HCT116 (cell line): ENCODE measurements at regions not wholly inside any gene's neighbourhood (a gene's known extent, or its start where the extent isn't known, plus 50 kb on each side); places are given as distances from the start of the nearest gene placed in this dataset.

Experiments
- ATAC-seq: fragments of 200-7000 bp; cut with Tn5 transposase; 2 replicates; pipeline ENCODE4 v1.9.1; 2020; ENCODE audit warnings: mild to moderate bottlenecking, moderate library complexity
- BruUV-seq: library from RNA; stranded (reverse); fragments of 400-500 nt; replicated peaks from 2 replicates; lab custom pipeline; 2021; lab: Mats Ljungman, UMichigan
- CTCF ChIA-PET: fragments of 300-600 bp; sonication (Branson Sonifier 250); formaldehyde crosslinking; loops from one replicate; lab custom pipeline; 2021; ENCODE audit warnings: antibody characterized with exemption; lab: Charles Lee
- POLR2A ChIA-PET: fragments of 300-600, 350-600 bp; sonication (Branson Sonifier 250); formaldehyde crosslinking; loops from one replicate; lab custom pipeline; 2021; ENCODE audit warnings: antibody characterized with exemption; lab: Charles Lee
- RAD21 ChIA-PET, 2 experiments: fragments of 300-600 bp; sonication (Branson Sonifier 250); formaldehyde crosslinking; loops; one replicate each; lab custom pipeline; 2023; ENCODE audit warnings: low total read pairs in 2 of 2; ENCODE audit not compliant: uncharacterized antibody in 2 of 2, unreplicated experiment in 2 of 2, low non-redundant PET in 1 of 2; lab: Charles Lee
- DNase-seq: peaks from one replicate; pipeline ENCODE4 v3.0.0-alpha.2; 2010; ENCODE audit warnings: low read depth, low spot score
- H2AFZ ChIP-seq: fragments of 200-600 bp; shearing (Covaris generic), sonication (generic); 2 replicates; pipeline ENCODE4 v1.6.1; 2017; ENCODE audit warnings: low read depth, mixed run types, mixed read lengths, antibody characterized with exemption, low read length; ENCODE audit not compliant: poor library complexity, severe bottlenecking
- H3K27ac ChIP-seq: 2 replicates; pipeline ENCODE4 v1.5.1; 2012; ENCODE audit warnings: low read depth, low read length
- H3K27me3 ChIP-seq: fragments of 200-600 bp; sonication (generic); 2 replicates; pipeline ENCODE4 v1.6.1; 2016; ENCODE audit warnings: mixed run types, low read length, mixed read lengths; ENCODE audit not compliant: insufficient read depth
- H3K36me3 ChIP-seq, 2 experiments: fragments of 200-500 bp in 1 of 2; fragments of 200-600 bp in 1 of 2; sonication (Bioruptor generic) in 1 of 2; sonication (generic) in 1 of 2; 2 replicates each; pipeline versions ENCODE4 v1.5.1 to v1.6.1; 2014 to 2016; ENCODE audit warnings: low read length in 2 of 2, inconsistent platforms in 1 of 2, mixed read lengths in 1 of 2, mixed run types in 1 of 2; ENCODE audit not compliant: insufficient read depth in 2 of 2, control insufficient read depth in 1 of 2
- H3K4me1 ChIP-seq, 2 experiments: fragments of 200-600 bp in 1 of 2; sonication (generic) in 1 of 2; 2 replicates each; pipeline versions ENCODE4 v1.5.1 to v1.6.1; 2012 to 2017; ENCODE audit warnings: low read length in 2 of 2, inconsistent platforms in 1 of 2, mild to moderate bottlenecking in 1 of 2, mixed read lengths in 1 of 2, mixed run types in 1 of 2, moderate library complexity in 1 of 2; ENCODE audit not compliant: insufficient read depth in 2 of 2, control insufficient read depth in 1 of 2
- H3K4me2 ChIP-seq: fragments of 200-600 bp; sonication (generic); 2 replicates; pipeline ENCODE4 v1.6.1; 2017; ENCODE audit warnings: mixed run types, low read length, mixed read lengths
- H3K4me3 ChIP-seq, 2 experiments: fragments of 200-600 bp in 1 of 2; sonication (generic) in 1 of 2; replicated peaks in 1 of 2; 2 replicates each; pipeline ENCODE4 v1.5.1; 2011 to 2016; ENCODE audit warnings: low read length in 2 of 2, control low read depth in 1 of 2, low read depth in 1 of 2, mild to moderate bottlenecking in 1 of 2, mixed read lengths in 1 of 2, mixed run types in 1 of 2
- H3K79me2 ChIP-seq: fragments of 200-600 bp; sonication (generic); 2 replicates; pipeline ENCODE4 v1.6.1; 2017; ENCODE audit warnings: mild to moderate bottlenecking, mixed run types, low read length, moderate library complexity, mixed read lengths; ENCODE audit not compliant: insufficient read depth
- H3K9ac ChIP-seq: fragments of 200-600 bp; sonication (generic); 2 replicates; pipeline ENCODE4 v1.6.1; 2016; ENCODE audit warnings: low read length, mixed read lengths
- H3K9me2 ChIP-seq: fragments of 200-600 bp; sonication (generic), shearing (Covaris generic); 2 replicates; pipeline ENCODE4 v1.6.1; 2017; ENCODE audit warnings: mixed run types, mild to moderate bottlenecking, moderate library complexity; ENCODE audit not compliant: insufficient read depth
- H3K9me3 ChIP-seq, 2 experiments: fragments of 200-500 bp in 1 of 2; fragments of 200-600 bp in 1 of 2; sonication (Bioruptor generic) in 1 of 2; sonication (generic) in 1 of 2; 2 replicates each; pipeline ENCODE4 v1.6.1; 2014 to 2017; ENCODE audit warnings: low read length in 2 of 2, mixed read lengths in 2 of 2, inconsistent platforms in 1 of 2, low read depth in 1 of 2, mild to moderate bottlenecking in 1 of 2, mixed run types in 1 of 2, moderate library complexity in 1 of 2; ENCODE audit not compliant: control insufficient read depth in 1 of 2, insufficient read depth in 1 of 2
- H4K20me1 ChIP-seq: fragments of 200-600 bp; sonication (generic), shearing (Covaris generic); 2 replicates; pipeline ENCODE4 v1.6.1; 2017; ENCODE audit warnings: mixed run types, mild to moderate bottlenecking, moderate library complexity; ENCODE audit not compliant: insufficient read depth
- ATF3 ChIP-seq: IDR thresholded peaks from 2 replicates; pipeline ENCODE4 v1.6.1; 2012
- CEBPB ChIP-seq: IDR thresholded peaks from 2 replicates; pipeline ENCODE4 v1.6.1; 2012; ENCODE audit warnings: low read depth
- EGR1 ChIP-seq: IDR thresholded peaks from 2 replicates; pipeline ENCODE4 v1.6.1; 2012; ENCODE audit warnings: low read depth
- ELF1 ChIP-seq: IDR thresholded peaks from 2 replicates; pipeline ENCODE4 v1.6.1; 2012; ENCODE audit warnings: low read depth, borderline replicate concordance
- EZH2 ChIP-seq: fragments of 200-600 bp; sonication (generic); IDR thresholded peaks from 2 replicates; pipeline ENCODE4 v1.6.1; 2017; ENCODE audit warnings: antibody characterized with exemption, mixed run types
- JUND ChIP-seq: IDR thresholded peaks from 2 replicates; pipeline ENCODE4 v1.6.1; 2012
- POLR2A ChIP-seq: IDR thresholded peaks from 2 replicates; pipeline ENCODE4 v1.7.0; 2011; ENCODE audit warnings: borderline replicate concordance; ENCODE audit not compliant: insufficient read depth, insufficient read length; ENCODE audit errors: extremely low read depth
- POLR2AphosphoS5 ChIP-seq: IDR thresholded peaks from 2 replicates; pipeline ENCODE4 v1.6.1; 2011; ENCODE audit warnings: mild to moderate bottlenecking, low read depth, low read length, moderate library complexity
- RAD21 ChIP-seq: IDR thresholded peaks from 2 replicates; pipeline ENCODE4 v1.6.1; 2012; ENCODE audit warnings: low read depth, mild to moderate bottlenecking
- SIN3A ChIP-seq: IDR thresholded peaks from 2 replicates; pipeline ENCODE4 v1.6.1; 2012; ENCODE audit warnings: low read depth
- SRF ChIP-seq: IDR thresholded peaks from 2 replicates; pipeline ENCODE4 v1.6.1; 2012; ENCODE audit warnings: low read depth
- YY1 ChIP-seq: IDR thresholded peaks from 2 replicates; pipeline ENCODE4 v1.6.1; 2011; ENCODE audit warnings: low read length, low read depth, moderate library complexity, mild to moderate bottlenecking; ENCODE audit not compliant: insufficient replicate concordance; ENCODE audit errors: extremely low read depth
- intact Hi-C: fragments of 100-400 bp; cut with micrococcal nuclease; formaldehyde crosslinking; loops from 2 replicates; pipeline ENCODE4 v1.10.0; 2022
- TF ChIP-seq, protein P1 (sequence below): IDR thresholded peaks from 2 replicates; pipeline ENCODE4 v1.6.1; 2012; ENCODE audit warnings: low read depth

- ChIA-PET CTCF (no interaction called here), POLR2A (no interaction called here)
- H3K27me3 ChIP-seq: no peaks in the 10 kb centered on the region
- intact Hi-C loops: no loop called here
- H3K9me3 ChIP-seq: peaks cover 5 to 11% of the 10 kb centered on the region in 2 experiments; a peak in 2 of 4 replicates
- H3K4me1 ChIP-seq: no peaks in the 10 kb centered on the region
- no peaks in the 10 kb centered on the region for H4K20me1 ChIP-seq
- no peaks in the 10 kb centered on the region for H3K9me2 ChIP-seq
- no peak overlapping the region for H3K4me2 ChIP-seq
- H3K36me3 ChIP-seq: no peaks in the 10 kb centered on the region
- no peak for DNase-seq
- TF ChIP-seq POLR2A: no peak
- no peak for TF ChIP-seq EZH2
- TF ChIP-seq CEBPB: no peak
- no peak for TF ChIP-seq ELF1
- TF ChIP-seq YY1: no peak
- no peak for TF ChIP-seq JUND
- TF ChIP-seq POLR2AphosphoS5: no peak
- TF ChIP-seq ATF3: no peak
- TF ChIP-seq SIN3A: no peak
- no peak for TF ChIP-seq EGR1
- TF ChIP-seq, protein P1, sequence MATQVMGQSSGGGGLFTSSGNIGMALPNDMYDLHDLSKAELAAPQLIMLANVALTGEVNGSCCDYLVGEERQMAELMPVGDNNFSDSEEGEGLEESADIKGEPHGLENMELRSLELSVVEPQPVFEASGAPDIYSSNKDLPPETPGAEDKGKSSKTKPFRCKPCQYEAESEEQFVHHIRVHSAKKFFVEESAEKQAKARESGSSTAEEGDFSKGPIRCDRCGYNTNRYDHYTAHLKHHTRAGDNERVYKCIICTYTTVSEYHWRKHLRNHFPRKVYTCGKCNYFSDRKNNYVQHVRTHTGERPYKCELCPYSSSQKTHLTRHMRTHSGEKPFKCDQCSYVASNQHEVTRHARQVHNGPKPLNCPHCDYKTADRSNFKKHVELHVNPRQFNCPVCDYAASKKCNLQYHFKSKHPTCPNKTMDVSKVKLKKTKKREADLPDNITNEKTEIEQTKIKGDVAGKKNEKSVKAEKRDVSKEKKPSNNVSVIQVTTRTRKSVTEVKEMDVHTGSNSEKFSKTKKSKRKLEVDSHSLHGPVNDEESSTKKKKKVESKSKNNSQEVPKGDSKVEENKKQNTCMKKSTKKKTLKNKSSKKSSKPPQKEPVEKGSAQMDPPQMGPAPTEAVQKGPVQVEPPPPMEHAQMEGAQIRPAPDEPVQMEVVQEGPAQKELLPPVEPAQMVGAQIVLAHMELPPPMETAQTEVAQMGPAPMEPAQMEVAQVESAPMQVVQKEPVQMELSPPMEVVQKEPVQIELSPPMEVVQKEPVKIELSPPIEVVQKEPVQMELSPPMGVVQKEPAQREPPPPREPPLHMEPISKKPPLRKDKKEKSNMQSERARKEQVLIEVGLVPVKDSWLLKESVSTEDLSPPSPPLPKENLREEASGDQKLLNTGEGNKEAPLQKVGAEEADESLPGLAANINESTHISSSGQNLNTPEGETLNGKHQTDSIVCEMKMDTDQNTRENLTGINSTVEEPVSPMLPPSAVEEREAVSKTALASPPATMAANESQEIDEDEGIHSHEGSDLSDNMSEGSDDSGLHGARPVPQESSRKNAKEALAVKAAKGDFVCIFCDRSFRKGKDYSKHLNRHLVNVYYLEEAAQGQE: no peak
- no peak for TF ChIP-seq RAD21
- no peak for TF ChIP-seq SRF
- TF ChIP-seq, all 23 proteins: peak for 0
- ATAC-seq: no peak
- Histone ChIP-seq H3K79me2 (no peaks in the 10 kb centered on the region), H3K4me3 (no peak overlapping the region), H3K27ac (no peak overlapping the region), H2AFZ (no peak overlapping the region), H3K9ac (no peak overlapping the region)
- RAD21 ChIA-PET: no interaction called here
- BruUV-seq: no TSS peak
Observed at GRCh38 chr18:78399992-78400503, 579.6 kb upstream of the SALL3 start.
